Muscle layer of colon (tissue), 2 donors: ENCODE measurements at regions not wholly inside any gene's neighbourhood (a gene's known extent, or its start where the extent isn't known, plus 50 kb on each side); places are given as distances from the start of the nearest gene placed in this dataset.
"Not testable (repeated sequence)": the region's sequence is repeated elsewhere in the genome, so short reads cannot be mapped to it uniquely, and the experiment has no call there.

Experiments used
- H3K27ac ChIP-seq: one replicate; pipeline ENCODE4 v1.7.0; 2013; ENCODE audit warnings: low read depth, mild to moderate bottlenecking, low read length, moderate library complexity
- H3K27me3 ChIP-seq, 2 donors: one replicate each; pipeline ENCODE4 v1.7.0; 2013; ENCODE audit warnings: low read length in 2 of 2, mild to moderate bottlenecking in 2 of 2; ENCODE audit not compliant: insufficient read depth in 2 of 2, control insufficient read depth in 1 of 2
- H3K36me3 ChIP-seq: one replicate; pipeline ENCODE4 v1.7.0; 2013; ENCODE audit warnings: mild to moderate bottlenecking, low read length; ENCODE audit not compliant: insufficient read depth
- H3K4me1 ChIP-seq: one replicate; pipeline ENCODE4 v1.7.0; 2013; ENCODE audit warnings: mild to moderate bottlenecking, low read length; ENCODE audit not compliant: insufficient read depth
- H3K4me3 ChIP-seq, 2 donors: one replicate each; pipeline ENCODE4 v1.7.0; 2013; ENCODE audit warnings: low read length in 2 of 2, low read depth in 1 of 2, mild to moderate bottlenecking in 1 of 2, moderate library complexity in 1 of 2
- H3K9ac ChIP-seq: one replicate; pipeline ENCODE4 v1.7.0; 2013; ENCODE audit warnings: low read length
- H3K9me3 ChIP-seq: one replicate; pipeline ENCODE4 v1.7.0; 2013; ENCODE audit warnings: mild to moderate bottlenecking, low read length
- donor health status: abdominal sarcoma.
- donor health status: Adenocarcinoma of cecum.

DNA sequence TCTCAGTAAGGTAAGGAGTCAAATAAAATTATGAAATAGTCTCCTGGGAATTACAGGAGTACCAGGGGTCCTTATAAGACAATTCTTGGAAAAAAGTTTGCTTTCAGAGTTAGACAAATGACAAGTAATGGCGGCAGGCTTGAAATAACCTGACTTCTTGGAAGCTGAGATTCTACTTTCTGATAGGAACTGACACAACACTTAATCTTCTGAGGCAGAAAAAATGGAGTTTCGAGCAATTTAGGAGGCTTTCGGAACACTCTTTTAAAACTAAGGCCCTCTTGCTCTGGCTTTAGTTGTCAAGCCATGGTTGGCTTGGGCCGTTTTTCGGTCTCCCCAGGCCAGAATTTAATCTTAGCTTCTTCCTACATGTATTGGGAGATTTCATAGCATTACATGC lies 260.0 kb downstream of the GATA3 start:
- H3K9me3 ChIP-seq, result no peaks in the 10 kb centered on the region
- H3K4me1 ChIP-seq, result no peaks in the 10 kb centered on the region
- no peak overlapping the region for H3K9ac ChIP-seq
- no peaks in the 10 kb centered on the region for H3K36me3 ChIP-seq
- no peak overlapping the region for H3K27ac ChIP-seq
- no peak overlapping the region for H3K4me3 ChIP-seq
- H3K27me3 ChIP-seq, result no peaks in the 10 kb centered on the region

DNA sequence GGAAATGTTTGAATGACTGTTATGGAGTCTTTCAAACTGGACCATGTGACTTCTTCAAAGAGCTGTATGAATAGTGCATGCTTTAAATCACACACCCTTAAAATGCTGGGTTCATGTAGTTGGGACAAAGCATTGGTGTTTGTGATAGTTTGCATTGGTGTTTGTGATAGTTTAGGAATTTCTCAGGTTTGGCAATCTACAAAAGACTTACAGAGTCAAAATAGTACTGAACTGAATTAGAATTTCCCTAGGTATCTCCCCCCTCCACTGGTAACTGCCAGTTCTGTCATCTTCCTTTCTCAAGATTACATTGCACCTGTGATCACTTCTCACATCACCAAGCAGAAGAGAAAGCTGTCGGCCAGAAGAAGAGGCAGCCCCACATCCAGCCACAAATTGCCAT lies 261.1 kb downstream of the GATA3 start:
- no peak overlapping the region for H3K27ac ChIP-seq

DNA sequence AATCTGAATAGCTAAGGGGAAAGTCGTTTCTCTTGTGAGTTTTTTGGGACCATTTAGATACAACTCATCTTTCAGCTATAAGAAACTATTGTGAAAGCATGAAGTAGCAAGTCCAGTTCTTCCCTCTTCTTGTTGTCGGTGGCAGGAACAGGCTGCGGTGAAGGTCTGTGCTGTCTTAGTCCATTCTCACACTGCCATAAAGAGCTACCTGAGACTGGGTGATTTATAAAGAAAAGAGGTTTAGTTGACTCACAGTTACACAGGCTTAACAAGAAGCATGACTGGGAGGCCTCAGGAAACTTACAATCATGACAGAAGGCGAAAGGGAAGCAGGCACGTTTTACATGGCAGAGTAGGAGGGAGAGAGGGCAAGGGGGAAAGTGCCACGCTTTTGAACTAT lies 261.8 kb downstream of the GATA3 start:
- Histone ChIP-seq H3K9ac (no peak overlapping the region), H3K27me3 (peaks cover 0 to 5% of the 10 kb centered on the region in 2 donors), H3K36me3 (no peaks in the 10 kb centered on the region), H3K27ac (no peak overlapping the region), H3K4me3 (no peak overlapping the region), H3K4me1 (no peaks in the 10 kb centered on the region), H3K9me3 (no peaks in the 10 kb centered on the region)

More for the DNA sequence above, 261.1 kb downstream of the GATA3 start:
- Histone ChIP-seq H3K27me3 (no peaks in the 10 kb centered on the region), H3K9me3 (no peaks in the 10 kb centered on the region), H3K4me3 (no peak overlapping the region), H3K9ac (no peak overlapping the region), H3K36me3 (no peaks in the 10 kb centered on the region), H3K4me1 (no peaks in the 10 kb centered on the region)

DNA sequence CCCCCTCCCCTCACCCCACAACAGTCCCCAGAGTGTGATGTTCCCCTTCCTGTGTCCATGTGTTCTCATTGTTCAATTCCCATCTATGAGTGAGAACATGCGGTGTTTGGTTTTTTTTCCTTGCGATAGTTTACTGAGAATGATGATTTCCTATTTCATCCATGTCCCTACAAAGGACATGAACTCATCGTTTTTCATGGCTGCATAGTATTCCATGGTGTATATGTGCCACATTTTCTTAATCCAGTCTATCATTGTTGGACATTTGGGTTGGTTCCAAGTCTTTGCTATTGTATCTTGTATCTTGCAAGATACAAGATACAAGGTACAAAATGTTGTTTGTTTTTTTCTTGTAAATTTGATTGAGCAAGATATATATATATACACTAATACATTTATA lies 263.9 kb downstream of the GATA3 start:
- H3K27ac ChIP-seq, H3K9me3 ChIP-seq, H3K27me3 ChIP-seq, H3K4me1 ChIP-seq, H3K36me3 ChIP-seq, H3K4me3 ChIP-seq, H3K9ac ChIP-seq: not testable (repeated sequence)

DNA sequence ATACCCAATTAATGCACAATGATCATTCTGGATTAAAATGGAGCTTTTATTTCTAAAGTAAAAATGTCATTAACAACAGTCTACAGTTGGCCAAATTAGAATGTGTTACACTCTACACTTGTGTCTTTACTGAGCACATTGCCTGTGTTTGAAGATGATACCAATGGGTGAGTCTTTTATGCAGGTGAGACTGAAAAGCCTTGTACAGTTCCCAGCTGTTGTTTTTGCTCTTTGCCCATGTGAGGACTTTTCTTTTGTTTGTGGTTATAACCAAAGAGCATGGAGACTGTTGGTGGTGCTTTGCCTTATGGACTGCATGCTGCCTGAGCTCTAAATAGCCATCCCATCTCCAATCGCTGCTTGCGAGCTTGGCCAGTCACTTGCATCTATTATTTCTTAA lies 264.5 kb downstream of the GATA3 start:
- Histone ChIP-seq H3K9me3 (no peaks in the 10 kb centered on the region), H3K4me1 (no peaks in the 10 kb centered on the region), H3K4me3 (no peak overlapping the region), H3K27ac (no peak overlapping the region), H3K27me3 (peaks cover 0 to 5% of the 10 kb centered on the region in 2 donors), H3K36me3 (no peaks in the 10 kb centered on the region), H3K9ac (no peak overlapping the region)

DNA sequence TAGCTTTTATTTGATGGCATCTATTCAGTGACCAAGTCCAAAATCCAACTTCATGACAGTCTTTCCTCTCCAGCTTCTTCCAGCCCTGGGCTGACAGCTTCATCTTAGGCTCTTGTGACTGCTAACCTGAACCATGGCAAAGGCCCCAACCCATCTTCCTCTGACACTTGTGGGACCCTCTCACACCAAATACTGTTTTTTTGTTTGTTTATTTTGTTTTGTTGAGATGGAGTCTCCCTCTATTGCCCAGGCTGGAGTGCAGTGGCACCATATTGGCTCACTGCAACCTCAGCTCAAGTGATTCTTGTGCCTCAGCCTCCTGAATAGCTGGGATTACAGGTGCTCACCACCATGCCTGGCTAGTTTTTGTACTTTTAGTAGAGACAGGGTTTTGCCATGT lies 265.2 kb downstream of the GATA3 start:
- H3K9me3 ChIP-seq, result no peaks in the 10 kb centered on the region
- no peak overlapping the region for H3K27ac ChIP-seq
- peaks cover 0 to 5% of the 10 kb centered on the region in 2 donors for H3K27me3 ChIP-seq
- H3K4me3 ChIP-seq, result no peak overlapping the region
- no peaks in the 10 kb centered on the region for H3K4me1 ChIP-seq
- no peak overlapping the region for H3K9ac ChIP-seq
- no peaks in the 10 kb centered on the region for H3K36me3 ChIP-seq

DNA sequence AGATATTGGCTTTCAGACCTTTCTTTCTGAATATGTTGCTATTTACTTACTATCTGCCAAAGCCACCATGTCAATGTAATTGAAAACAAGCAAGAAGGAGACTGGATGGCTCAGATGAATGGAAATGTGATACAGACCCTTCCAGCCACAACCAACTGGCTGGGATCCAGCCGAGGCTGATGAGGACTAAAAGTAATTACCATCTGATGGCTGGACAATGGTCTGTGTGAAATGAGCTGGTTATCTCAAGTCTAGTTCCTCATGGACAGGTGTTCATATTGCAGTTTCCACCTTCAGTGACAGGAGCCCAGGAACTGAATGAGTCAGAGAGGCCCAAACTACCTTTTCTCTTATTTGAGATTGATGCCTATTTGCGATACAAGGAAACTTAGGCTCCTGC lies 267.5 kb downstream of the GATA3 start:
- H3K4me3 ChIP-seq, result no peak overlapping the region
- H3K36me3 ChIP-seq, result no peaks in the 10 kb centered on the region
- H3K4me1 ChIP-seq, result no peaks in the 10 kb centered on the region
- no peaks in the 10 kb centered on the region for H3K9me3 ChIP-seq
- no peak overlapping the region for H3K27ac ChIP-seq
- H3K27me3 ChIP-seq, result peaks cover 0 to 5% of the 10 kb centered on the region in 2 donors
- H3K9ac ChIP-seq, result no peak overlapping the region

DNA sequence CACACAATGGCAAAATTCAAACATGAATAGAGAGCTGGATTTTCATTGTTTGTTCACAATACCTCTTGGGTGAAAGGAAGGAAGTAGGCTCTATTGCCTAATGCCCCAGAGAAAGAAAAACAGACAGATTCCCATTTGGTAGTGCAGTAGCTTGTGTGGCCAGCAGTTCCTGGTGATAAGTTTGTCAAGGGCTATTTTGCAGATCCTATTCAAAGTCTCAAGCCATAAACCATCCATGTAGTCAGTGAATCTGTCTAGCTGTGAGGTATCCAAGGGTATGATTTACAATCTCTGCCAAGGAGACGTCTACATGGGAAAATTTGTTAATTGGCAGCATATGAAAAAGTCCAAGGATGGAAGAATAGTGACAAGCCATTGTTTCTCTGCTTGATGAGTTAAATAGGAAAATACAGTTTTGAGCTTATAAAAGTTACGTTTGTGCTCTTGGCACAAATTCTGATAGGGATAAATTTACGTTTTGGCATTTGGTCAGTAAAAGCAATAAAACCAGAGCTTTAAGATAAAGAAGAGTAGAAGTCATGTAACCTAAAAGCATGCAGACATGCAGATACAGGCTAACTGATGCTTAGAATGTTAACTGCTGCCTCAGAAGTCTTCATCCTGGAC lies 269.1 kb downstream of the GATA3 start:
- no peaks in the 10 kb centered on the region for H3K4me1 ChIP-seq
- H3K9me3 ChIP-seq, result no peaks in the 10 kb centered on the region
- no peak overlapping the region for H3K4me3 ChIP-seq
- no peak overlapping the region for H3K9ac ChIP-seq
- no peak overlapping the region for H3K27ac ChIP-seq
- no peaks in the 10 kb centered on the region for H3K36me3 ChIP-seq
- H3K27me3 ChIP-seq, result peaks cover 0 to 5% of the 10 kb centered on the region in 2 donors

DNA sequence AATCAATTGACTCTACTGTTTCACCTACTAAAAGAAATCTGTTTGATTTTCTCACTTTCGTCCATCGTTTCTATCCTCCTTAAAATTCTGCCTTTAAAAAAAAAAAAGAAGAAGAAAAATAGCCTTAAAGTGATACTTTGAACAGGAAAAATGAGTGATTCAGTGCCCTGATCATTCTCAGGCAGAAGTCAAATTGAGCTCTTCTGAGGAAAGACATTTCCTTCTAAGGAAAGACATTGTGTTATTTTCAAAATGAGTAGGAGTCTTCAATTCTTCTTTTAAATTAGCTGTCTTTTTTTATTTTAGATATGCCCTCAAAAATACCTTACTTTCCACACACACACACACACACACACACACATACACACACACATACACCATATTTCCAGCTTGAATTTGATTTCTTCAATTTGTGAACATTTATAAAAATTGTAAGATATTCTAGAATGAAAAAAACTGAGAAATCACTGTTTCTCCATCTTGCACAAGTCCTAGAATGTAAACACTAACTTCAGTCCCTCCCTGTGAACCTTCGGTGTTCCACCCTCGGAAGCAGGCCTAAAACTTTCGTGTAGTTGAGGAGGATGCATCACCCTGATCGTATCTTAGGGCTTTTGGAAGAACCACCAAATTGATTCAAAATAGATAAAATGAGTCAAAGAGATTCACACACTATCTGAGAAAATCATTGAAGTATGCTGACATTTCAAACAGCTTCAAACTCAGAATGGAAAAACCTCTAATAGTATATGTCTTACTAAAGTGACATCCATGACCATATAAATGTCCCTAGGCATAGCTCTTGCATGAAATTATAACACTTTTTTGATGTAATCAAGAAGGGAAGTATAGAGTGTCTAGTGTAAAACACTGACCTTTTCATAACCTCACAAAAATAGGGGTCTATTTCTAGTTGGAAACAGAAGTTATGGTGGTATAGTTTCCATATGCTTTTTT lies 270.8 kb downstream of the GATA3 start:
- no peaks in the 10 kb centered on the region for H3K4me1 ChIP-seq
- H3K27ac ChIP-seq, result no peak overlapping the region
- no peak overlapping the region for H3K9ac ChIP-seq
- H3K27me3 ChIP-seq, result peaks cover 5 to 6% of the 10 kb centered on the region in 2 donors
- no peaks in the 10 kb centered on the region for H3K9me3 ChIP-seq
- no peak overlapping the region for H3K4me3 ChIP-seq
- no peaks in the 10 kb centered on the region for H3K36me3 ChIP-seq

DNA sequence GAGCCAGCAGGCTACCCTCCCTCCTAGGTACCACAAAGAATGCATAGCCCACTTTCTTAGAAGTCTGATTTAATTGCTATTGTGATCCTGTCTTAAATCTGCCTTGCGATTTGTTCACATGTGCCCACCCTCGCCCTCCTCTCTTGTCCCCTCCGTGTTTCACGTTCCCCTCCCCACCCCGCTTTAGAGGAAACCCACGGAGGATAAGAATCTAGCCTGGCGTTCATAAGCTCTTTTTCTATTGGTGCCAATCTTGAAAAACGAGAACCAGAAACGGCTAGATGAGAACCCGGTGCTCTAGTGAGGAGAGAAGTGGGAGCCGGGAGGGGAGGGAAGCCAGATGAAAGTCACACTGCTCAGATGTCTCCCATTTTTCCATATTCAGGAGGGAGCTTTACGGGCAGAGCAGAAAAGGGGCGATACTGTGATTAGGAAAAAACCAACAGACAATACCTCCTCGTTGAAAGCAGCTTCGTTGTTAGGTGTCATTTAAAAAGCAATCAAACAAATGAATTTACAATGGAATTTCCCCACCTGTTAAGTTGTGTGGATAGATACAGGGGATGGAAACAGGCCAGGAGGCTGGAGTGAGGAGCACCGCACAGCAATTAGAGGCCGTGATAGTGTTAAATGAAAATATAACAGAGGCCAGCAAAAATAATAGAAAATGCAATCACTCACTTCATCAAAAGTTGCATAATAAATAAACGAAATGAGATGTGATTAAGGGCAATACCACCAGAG lies 272.1 kb downstream of the GATA3 start:
- H3K9ac ChIP-seq, result no peak overlapping the region
- no peaks in the 10 kb centered on the region for H3K9me3 ChIP-seq
- H3K36me3 ChIP-seq, result no peaks in the 10 kb centered on the region
- no peak overlapping the region for H3K4me3 ChIP-seq
- no peak overlapping the region for H3K27ac ChIP-seq
- peaks cover 0 to 6% of the 10 kb centered on the region in 2 donors for H3K27me3 ChIP-seq
- no peaks in the 10 kb centered on the region for H3K4me1 ChIP-seq

DNA sequence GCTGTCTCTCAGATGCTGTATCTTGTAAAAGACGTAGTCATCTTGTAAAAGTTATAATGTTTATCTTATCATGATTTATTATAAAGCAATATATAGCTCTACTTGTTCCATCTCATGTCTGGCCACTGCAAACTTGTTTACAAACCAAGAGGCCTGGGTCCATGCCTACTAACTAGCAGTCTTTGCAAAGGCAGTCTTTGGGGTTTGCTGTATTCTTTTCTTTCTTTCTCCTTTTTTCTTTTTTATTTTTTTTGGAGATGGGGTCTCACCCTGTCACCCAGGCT lies 272.6 kb downstream of the GATA3 start:
- Histone ChIP-seq H3K36me3 (no peaks in the 10 kb centered on the region), H3K27ac (no peak overlapping the region), H3K4me1 (no peaks in the 10 kb centered on the region), H3K9ac (no peak overlapping the region), H3K9me3 (no peaks in the 10 kb centered on the region), H3K4me3 (no peak overlapping the region), H3K27me3 (peaks cover 5 to 6% of the 10 kb centered on the region in 2 donors)
